GM11168 (cell line): ENCODE measurements at regions not wholly inside any gene's neighbourhood (a gene's known extent, or its start where the extent isn't known, plus 50 kb on each side); places are given as distances from the start of the nearest gene placed in this dataset.

ENCODE experiments used
- in situ Hi-C: fragments of 300-500 bp; cut with MboI; formaldehyde crosslinking; loops from one replicate; pipeline ENCODE4 v1.12.0; 2022; ENCODE audit warnings: low sequenced_read_pairs; ENCODE audit not compliant: unreplicated experiment

GRCh38 chr11:131279654-131280384 lies 90.6 kb upstream of the NTM start:
- in situ Hi-C loops, result no loop called here

GRCh38 chr11:131281316-131281715 lies 89.1 kb upstream of the NTM start:
- in situ Hi-C loops, result no loop called here

GRCh38 chr11:131284041-131284440 lies 86.4 kb upstream of the NTM start:
- in situ Hi-C loops, result no loop called here

- in situ Hi-C loops, result no loop called here
These were observed 81.8 kb upstream of the NTM start for GRCh38 chr11:131288521-131289091.

GRCh38 chr11:131290185-131290584 lies 80.2 kb upstream of the NTM start:
- in situ Hi-C loops, result no loop called here

GRCh38 chr11:131295986-131296385 lies 74.4 kb upstream of the NTM start:
- in situ Hi-C loops, result no loop called here

- in situ Hi-C loops, result no loop called here
These were observed 73.0 kb upstream of the NTM start for GRCh38 chr11:131297441-131297840.

GRCh38 chr11:131299598-131300438 lies 70.6 kb upstream of the NTM start:
- in situ Hi-C loops, result no loop called here

- in situ Hi-C loops, result no loop called here
These were observed 70.0 kb upstream of the NTM start for GRCh38 chr11:131300439-131300717.

GRCh38 chr11:131301306-131301705 lies 69.1 kb upstream of the NTM start:
- in situ Hi-C loops, result no loop called here

GRCh38 chr11:131302836-131303235 lies 67.6 kb upstream of the NTM start:
- in situ Hi-C loops, result no loop called here

- in situ Hi-C loops, result no loop called here
These were observed 66.8 kb upstream of the NTM start for GRCh38 chr11:131303611-131304119.

GRCh38 chr11:131305005-131305404 lies 65.4 kb upstream of the NTM start:
- in situ Hi-C loops, result no loop called here

- in situ Hi-C loops, result no loop called here
These were observed 62.9 kb upstream of the NTM start for GRCh38 chr11:131307506-131307905.

GRCh38 chr11:131309776-131310175 lies 60.6 kb upstream of the NTM start:
- in situ Hi-C loops, result no loop called here

GRCh38 chr11:131311776-131312514 lies 58.5 kb upstream of the NTM start:
- in situ Hi-C loops, result no loop called here
